Occipital lobe (tissue), 1 donor: ENCODE measurements at regions not wholly inside any gene's neighbourhood (a gene's known extent, or its start where the extent isn't known, plus 50 kb on each side); places are given as distances from the start of the nearest gene placed in this dataset.
A peak's percentile ranks its signal among the peaks of the same experiment; 100 is the strongest.
"Not testable (repeated sequence)": the region's sequence is repeated elsewhere in the genome, so short reads cannot be mapped to it uniquely, and the experiment has no call there.

Experiments used
- DNase-seq: peaks from one replicate; lab custom pipeline; 2025; lab: John Stamatoyannopoulos, UW

DNA sequence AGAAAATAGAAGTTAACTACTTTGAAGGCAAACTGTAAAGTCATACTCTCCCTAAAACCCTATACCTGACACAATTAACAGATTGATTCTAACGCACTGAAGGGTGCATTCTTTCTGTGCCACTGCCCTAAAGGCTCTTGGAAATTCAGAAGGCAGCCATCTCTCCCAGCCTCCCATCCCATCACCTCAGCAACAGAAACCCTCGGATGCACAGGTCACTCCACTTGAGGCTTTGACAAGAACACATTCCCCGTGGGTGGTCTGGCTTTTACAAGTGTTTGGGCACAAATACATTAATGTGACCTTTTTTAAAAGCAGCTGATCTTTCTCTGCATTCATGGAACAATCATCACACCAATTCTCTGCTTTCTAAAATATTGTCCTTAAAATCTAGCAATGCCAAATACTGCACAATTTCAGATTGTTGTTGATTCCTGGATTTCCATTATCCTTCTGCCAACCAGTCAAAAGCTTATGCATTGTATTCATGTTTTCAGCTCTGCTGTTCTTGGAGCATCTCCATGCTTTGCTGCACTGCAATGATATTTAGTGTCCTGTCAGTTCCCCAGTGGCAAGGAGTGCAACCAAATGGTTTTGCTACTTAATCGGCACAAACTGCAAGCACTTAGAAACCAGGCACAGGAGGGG lies 175.6 kb downstream of the TMEM161B start:
- DNase-seq: no peak

DNA sequence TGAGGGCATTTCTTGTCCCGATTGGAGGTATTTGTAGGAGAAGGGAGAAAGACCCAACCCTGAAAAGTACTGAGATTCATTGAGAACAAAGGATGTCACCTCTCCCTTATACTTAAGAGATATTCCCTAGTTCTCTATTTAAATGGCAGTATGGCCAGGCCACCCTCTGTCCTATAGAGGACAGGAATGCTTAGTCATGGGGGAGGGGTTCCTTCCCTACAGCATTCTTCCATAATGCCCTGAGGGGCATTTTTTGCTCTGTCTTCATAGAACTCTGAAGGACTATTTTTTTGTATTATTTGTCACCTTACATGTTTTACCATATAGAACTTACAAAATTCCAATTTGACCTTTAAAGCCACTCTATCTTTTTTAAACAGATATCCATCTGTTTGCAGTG lies 176.3 kb downstream of the TMEM161B start:
- DNase-seq: no peak

DNA sequence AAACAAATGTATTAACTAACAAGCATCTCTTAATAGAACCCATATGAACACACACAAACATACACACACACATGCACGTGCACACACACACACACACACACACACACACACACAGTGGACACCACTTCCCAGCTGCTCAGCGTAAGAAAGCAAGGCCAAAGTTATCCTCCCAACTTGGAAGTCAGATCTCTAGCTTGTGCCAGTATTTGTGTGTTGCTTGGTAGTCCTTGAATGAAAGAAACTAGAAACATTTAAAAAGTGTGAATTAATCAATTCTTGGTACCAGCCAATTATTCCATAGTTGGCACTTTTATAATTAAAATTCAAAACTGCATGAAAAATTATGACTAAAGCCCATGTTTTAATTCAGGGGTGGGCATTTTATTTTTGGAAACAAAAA lies 178.1 kb downstream of the TMEM161B start:
- no peak for DNase-seq

DNA sequence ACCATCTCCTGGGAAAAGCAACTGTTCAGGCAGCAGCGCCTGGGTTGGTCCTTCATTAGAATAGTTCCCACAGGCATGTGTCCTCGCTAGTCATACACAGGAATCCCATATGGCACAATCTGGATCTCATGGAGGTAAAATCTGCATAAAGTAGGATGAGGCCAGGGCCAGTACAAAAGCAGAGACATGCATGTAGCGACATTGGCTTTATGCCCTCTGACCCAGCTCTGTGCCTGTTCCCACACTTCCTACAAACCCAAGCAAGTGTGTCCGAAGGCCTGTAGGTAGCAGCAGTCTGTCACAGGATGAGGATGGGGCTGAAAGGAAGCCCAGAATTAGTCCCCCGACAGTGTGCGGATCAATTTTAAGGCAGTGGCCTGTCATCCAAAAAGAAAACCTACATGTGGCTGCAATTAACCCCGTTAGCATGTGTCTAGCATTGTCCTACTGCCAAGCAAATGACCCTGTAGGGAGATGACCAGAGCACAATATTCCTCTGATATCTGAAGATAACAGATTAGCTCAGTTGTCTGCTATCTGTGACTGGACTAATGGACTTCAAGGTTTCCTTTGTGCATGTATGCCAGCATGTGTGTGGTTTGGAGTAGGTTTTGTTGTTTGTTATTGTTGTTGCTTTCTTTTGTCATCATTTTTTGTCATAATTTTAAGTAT lies 178.8 kb downstream of the TMEM161B start:
- DNase-seq: no peak

DNA sequence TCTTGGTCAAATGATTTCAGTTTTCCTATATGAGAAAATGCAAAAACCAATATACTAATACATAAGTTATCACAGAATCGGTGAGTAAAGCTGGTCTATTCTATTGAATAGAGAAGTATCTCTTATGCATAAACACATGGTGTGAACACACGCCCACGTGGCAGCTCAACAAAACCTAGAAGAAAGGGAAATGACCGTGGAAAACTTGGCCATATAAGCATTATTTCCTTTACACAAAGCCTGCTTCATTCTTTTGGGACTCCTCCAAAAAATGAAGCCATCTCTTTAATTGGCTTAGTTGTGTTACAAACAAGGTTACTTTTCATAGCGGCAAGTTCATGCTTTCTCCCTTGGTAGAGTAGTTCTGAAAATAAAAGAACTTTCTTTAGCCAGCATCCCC lies 183.2 kb downstream of the TMEM161B start:
- DNase-seq: no peak

DNA sequence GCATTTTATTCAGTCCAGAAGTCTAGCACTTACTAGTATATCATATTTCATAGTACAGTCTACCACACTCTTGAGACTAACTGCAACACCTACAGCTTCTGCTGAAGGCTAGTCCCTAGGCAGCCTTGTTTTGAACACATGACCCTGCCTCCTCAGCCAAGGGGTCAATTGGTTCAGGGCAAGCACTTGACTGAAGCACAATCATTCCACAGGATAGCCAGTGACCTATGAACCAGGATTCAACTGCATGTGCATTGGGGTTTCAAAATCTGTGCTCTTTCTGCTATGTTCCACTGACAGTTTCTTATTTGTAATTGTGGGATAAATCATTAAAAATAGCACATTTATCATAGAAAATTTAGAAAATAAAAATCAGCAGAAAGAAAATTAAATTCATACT lies 186.8 kb downstream of the TMEM161B start:
- no peak for DNase-seq

DNA sequence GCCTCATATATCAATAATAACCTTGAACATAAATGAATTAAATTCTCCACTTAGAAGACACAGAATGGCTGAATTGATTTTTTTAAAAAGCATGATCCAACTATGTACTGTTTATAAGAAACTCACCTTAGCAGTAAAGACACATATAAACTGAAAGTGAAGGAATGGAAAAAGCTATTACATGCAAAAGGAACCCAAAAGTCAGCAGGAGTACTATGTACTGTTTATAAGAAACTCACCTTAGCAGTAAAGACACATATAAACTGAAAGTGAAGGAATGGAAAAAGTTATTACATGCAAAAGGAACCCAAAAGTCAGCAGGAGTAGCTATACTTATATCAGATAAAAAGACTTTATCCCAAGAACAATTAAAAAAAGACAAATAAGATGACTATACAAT lies 204.8 kb downstream of the TMEM161B start:
- no peak for DNase-seq

DNA sequence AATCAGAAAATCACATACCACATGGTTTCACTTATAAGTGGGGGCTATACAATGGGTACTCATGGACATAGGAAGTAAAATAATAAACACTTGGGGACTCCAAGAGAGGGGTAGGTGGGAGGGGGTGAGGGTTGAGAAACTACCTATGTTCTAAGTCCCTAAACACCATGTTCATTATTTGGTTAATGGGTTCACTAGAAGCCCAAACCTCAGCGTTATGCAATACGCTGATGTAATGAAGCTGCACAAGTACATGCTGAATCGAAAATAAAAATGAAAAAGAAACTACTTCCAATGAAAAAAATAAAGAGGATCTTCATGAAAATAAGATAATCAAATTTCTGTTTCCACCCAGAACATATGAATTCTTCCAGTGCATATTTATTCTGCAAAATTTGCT lies 208.5 kb downstream of the TMEM161B start:
- DNase-seq: no peak

DNA sequence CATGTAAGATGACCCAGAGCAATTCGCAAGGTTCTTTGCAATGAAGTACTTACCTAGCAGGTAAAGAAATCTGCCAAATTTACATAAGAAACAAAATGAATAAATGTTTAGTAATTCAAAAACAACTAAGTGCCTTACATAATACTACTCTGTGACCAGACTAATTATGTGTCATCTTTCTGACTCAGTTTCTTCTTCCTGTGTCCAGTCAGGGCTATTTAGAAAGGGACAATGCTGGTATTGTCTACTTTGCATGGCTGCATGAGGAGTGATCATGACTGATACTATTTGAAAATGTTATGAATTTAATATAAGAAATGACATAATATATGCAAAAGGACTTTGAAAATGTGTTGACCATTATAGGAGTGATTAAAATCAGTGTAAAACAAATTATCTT lies 210.0 kb downstream of the TMEM161B start:
- DNase-seq: no peak

DNA sequence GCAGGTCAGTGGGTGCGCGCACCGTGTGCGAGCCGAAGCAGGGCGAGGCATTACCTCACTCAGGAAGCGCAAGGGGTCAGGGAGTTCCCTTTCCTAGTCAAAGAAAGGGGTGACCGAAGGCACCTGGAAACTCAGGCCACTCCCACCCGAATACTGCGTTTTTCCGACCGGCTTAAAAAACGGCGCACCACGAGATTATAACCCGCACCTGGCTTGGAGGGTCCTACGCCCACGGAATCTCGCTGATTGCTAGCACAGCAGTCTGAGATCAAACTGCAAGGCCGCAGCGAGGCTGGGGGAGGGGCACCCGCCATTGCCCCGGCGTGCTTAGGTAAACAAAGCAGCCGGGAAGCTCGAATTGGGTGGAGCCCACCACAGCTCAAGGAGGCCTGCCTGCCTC lies 216.2 kb downstream of the TMEM161B start:
- not testable (repeated sequence) for DNase-seq

DNA sequence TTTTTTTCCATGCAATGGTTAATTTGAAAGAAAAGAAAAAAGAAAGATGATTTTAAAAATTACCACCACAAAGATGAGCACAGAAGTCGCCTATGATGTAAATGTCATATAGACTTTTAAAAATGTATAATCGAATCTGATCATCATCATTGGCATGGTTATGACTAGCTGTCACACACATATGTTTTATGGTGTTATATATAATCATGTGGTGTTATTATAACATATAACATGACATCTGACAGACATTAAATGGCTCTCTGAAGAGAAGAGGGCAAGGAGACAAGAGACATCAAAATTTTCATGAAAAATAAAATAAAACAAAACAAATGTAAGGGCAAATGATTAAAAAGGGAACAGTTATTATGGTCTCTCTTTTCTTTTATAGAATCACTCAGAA lies 217.5 kb downstream of the TMEM161B start:
- no peak for DNase-seq

DNA sequence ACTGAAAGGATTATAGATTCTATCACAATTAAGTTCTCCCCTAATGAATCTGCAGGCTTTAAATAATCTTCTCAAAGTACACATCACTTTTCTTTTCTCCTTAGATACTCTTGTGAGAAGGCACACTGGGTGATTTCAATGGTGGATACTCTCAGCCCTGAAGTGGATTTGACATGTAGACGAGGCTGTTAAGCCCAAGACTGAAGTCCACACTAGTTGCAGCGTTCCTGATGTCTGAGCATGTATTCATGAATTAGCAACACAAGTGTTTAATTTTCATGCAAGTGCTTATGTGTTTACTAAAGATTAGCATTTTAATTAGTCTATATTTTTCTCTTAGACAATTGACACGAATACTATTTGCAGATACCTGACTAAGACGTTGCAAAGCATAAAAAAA lies 218.9 kb downstream of the TMEM161B start:
- no peak for DNase-seq

DNA sequence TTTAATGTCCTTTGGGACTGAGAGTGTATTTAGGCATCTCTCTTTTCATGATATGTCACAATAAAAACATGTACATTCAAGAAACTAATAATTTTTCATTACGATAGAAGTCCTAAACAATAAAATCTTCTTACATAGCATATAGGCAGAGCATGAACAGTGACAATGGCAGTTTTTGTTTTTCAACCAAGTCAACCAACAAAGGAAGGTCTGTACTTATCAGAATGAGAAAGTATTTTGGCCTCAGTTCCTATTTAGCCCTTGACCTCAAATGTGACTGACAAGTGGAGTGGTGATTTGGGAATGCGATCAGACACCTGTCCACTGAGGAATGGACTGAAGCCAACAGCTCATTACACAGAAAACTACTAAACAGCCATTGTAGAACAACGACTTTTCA lies 219.5 kb downstream of the TMEM161B start:
- no peak for DNase-seq

DNA sequence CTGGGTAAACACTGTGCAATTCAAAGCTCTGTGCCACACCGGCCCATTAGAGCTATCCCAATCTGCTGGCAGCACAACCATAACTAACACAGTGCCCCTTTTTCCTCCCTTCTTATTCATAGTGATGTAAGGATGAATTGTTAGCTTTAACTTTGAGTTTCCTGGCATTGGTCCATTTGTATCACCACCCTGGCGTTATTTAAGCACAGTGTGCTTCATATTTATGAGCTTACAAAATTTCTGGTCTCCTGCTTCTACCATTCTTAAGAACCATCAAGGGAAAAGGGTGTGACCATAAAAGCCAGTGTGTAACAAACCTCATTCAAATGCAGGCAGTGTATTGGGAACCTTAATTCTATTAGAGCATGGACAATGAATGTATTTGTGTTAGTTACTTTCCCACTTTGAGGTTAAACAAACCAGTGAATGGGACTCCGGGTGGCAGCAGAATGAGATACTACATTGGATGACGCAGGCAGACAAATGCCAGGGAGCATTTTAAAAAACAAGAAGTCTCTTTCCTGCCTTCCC lies 222.6 kb downstream of the TMEM161B start:
- DNase-seq: peak; percentile 5

DNA sequence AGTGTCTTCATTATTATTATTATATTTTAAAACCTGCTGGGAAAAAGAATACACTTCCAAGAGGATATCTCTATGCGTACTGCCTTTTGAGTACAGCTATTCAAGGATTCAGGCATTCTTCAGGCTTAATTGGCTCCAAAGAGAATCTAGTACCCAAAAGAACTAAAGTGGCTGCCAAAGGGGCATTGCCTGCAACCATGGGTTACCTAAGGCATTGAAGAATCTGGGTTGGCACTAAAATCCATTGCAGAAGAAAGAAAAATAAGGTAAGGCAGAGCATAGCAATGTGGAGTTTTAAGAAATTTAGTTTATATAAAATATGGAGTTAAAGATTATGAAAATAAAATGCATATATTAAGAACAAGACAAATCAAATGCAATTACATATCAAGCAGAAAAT lies 223.5 kb downstream of the TMEM161B start:
- DNase-seq: no peak

DNA sequence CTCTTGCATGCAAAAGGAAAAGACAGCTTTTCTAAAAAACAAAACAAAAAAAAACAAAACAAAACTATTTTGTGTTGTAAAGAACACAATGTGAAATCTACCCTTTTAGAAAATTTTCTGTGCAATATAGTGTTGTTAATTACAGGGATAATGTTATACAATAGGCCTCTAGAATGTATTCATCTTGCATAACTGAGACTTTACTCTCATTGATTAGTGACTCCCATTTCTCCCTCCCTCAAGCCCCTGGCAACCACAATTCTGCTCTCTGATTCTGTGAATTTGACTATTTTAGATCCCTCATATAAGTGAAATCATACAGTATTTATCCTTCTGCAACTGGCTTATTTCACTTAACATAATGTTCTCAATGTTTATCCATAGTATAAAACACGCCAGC lies 234.1 kb downstream of the TMEM161B start:
- DNase-seq: no peak

DNA sequence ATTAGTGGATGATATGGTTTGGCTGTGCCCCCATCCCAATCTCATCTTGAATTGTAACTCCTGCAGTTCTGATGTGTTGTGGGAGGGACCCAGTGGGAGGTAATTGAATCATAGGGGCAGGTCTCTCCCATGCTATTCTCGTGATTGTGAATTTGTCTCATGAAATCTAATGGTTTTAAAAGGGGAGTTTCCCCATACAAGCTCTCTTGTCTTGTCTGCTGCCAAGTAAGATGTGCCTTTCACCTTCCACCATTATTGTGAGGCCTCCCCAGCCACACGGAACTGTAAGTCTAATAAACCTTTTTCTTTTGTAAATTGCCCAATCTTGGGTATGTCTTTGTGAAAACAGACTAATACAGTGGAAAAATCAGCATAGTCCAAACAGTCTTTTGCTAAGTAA lies 235.5 kb downstream of the TMEM161B start:
- DNase-seq: no peak

DNA sequence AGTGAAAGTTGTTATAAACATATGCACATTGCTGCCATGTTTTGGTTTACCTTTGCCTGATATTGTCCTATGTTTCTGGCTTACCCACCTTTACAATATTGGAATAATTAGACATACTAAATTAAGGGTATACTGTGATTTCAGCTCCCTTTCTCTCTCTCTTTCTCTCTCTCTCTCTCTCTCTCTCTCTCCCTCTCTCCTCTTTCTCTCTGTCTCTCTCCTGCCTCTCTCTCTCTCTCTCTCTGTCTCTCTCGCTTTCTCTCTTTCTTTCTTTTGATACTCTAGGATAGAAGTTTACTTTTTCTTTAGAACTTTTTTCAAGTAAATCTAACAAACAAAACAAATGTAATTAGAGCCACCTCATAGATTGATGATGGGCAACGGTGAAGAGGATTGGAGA lies 239.6 kb downstream of the TMEM161B start:
- DNase-seq: no peak

DNA sequence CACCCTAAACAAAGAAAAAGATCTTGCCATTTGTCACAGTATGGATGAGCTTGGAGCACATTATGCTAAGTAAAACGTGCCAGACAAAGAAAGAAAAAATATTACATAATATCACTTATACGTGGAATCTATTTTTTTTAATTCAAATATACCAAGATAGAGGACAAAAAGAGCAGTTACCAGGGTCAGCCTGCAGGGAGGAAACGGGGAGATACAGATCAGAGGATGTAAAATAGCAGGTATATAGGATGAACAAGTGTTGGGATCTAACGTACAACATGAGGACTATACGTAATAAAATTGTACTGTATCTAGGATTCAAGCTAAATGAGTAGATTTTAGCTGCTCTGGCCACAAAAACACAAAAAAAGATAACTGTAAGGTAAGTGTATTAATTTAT lies 247.5 kb downstream of the TMEM161B start:
- DNase-seq: no peak

DNA sequence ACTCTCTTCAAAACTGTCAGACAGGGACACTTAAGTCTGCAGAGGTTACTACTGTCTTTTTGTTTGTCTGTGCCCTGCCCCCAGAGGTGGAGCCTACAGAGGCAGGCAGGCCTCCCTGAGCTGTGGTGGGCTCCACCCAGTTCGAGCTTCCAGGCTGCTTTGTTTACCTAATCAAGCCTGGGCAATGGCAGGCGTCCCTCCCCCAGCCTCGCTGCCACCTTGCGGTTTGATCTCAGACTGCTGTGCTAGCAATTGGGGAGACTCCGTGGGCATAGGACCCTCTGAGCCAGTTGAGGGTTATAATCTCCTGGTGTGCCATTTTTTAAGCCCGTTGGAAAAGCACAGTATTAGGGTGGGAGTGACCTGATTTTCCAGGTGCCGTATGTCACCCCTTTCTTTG lies 253.7 kb downstream of the TMEM161B start:
- not testable (repeated sequence) for DNase-seq

DNA sequence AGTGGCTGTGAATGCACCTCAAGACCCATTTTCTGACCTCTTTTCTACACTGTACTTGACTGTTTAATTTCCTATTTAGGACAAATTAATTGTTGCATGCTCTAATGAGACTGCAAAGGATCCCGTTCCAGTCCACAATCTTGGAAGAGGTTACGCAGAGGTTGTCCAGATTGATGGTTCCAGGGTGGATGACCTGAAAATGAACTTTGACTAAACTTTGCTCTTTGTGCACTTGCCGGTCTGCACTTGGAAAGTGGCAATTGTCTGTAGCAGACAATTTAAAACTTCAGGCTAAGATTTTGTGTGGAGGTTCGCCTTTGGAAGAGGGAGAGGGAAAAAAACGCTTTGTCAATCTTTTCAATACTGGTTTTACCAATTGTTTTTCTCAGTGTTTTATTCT lies 267.8 kb downstream of the TMEM161B start:
- DNase-seq: no peak

DNA sequence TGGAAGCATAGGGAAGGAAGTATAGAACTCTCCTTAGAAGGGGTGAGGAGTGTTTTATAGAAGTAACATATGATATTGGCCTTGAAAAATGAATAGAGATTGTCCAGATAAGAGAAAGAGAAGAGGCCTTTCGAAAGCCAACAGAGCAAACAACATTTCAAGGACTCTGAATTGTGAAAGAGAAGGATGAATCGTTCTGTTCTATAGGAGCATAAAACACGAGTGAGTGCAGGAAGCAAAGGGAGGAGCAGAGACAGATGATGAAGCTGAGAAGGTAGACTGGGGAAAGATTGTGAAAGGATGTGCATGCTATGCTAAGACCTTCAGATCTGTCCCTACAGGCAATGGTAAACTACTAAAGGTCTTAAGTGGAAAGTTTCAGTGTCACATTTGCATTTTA lies 271.0 kb downstream of the TMEM161B start:
- DNase-seq: no peak

DNA sequence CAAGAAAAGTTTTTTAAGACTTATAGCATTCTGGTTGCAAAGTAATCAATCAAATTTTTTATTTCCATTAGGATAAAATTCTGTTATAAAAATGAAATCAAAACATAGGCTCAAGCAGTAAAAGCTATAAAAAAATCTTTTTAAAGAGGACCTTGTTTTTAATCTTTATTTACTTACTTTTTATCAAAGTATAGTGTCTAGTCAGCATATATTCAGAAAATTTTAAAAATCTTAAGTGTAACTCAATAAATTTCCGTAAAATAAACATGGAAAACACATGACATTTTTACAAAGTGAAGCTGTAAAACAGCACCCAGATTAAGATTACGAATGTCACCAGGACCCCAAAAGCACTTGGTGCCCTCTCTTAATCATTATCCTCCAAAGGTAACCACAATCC lies 302.4 kb downstream of the TMEM161B start:
- DNase-seq: no peak
